ENCODE measurements at regions not wholly inside any gene's neighbourhood (a gene's known extent, or its start where the extent isn't known, plus 50 kb on each side); places are given as distances from the start of the nearest gene placed in this dataset.

DNA sequence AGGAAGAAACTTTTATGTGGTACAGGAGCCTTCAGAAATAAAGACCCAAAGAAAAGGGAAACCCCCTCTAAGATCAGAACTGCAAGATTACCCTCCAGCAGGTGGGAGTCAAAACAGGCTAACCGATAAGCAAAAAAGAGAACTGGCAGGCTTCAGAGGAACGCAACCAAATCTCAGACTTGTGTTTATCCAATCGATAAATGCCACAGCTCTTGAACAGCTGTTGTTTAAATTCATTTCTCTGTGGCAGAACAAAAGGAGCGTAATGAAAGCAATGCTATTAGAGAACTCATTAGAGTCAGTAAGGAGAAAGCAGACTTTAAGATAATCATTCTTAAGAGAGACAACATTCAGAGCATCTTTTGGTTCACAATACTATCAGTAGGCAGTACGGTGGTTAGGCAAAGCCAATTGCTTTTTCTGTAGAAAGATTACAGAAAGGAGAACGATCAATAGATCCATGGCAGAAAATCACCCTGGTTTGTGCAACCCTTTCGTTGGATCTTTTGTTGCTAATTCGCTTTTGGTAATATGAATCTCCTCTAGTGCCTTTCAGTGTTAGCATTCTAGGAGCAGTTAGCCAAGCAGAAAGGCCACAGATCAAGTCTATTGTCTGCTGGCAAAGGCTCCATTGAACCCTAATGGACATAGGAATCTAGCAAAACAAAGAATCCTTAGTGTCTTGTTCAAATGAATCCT is 476.4 kb upstream of the CHST9 start:
- Histone ChIP-seq H3K27me3 (no peaks in the 10 kb centered on the region), H3K4me3 (no peak overlapping the region), H3K9me3 (no peaks in the 10 kb centered on the region), H3K36me3 (no peaks in the 10 kb centered on the region), H3K4me1 (no peaks in the 10 kb centered on the region), H3K27ac (replicated peaks in 1 of 4) (no peak overlapping the region)
- no peak for DNase-seq (ENCODE audit: extremely low spot score)
- TF ChIP-seq EP300 (IDR thresholded peaks at IDR 0.05) (no peak), POLR2A (IDR thresholded peaks at IDR 0.05; ENCODE audit: low read depth) (no peak), POLR2AphosphoS5 (IDR thresholded peaks at IDR 0.05) (no peak), CTCF (IDR thresholded peaks at IDR 0.05) (no peak)
- intact Hi-C loops (cut with DNase I): no loop called here
- 75% methylated on average over 8 of the region's 8 CpGs for WGBS

DNA sequence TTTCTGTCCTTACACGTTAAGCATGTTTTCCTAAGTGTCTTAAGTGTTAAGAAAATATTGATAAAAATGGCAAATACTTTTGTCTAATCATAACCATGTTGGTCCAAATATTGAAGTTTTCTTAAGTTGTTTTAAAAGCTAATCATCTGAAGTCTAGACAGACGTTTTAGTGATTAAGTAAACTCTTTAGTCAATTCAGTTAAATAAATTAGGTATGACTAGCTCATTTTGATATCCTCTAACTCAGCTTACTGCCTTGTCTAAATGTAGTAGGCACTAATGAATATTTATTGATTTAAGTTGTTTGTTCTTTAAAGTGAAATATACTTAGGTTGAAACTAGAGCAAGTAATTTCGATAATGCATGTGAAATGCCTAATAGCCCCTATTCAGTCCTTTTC is 471.8 kb upstream of the CHST9 start:
- Histone ChIP-seq H3K27ac (replicated peaks in 1 of 4) (no peak overlapping the region), H3K27me3 (no peaks in the 10 kb centered on the region), H3K4me3 (no peak overlapping the region), H3K4me1 (peaks cover 0 to 3% (median 0%) of the 10 kb centered on the region in 4 donors), H3K9me3 (no peaks in the 10 kb centered on the region), H3K36me3 (no peaks in the 10 kb centered on the region)
- intact Hi-C loops (cut with DNase I): no loop called here
- no peak for TF ChIP-seq POLR2A (IDR thresholded peaks at IDR 0.05; ENCODE audit: low read depth)
- TF ChIP-seq EP300 (IDR thresholded peaks at IDR 0.05): no peak
- no peak for TF ChIP-seq POLR2AphosphoS5 (IDR thresholded peaks at IDR 0.05)
- no peak for TF ChIP-seq CTCF (IDR thresholded peaks at IDR 0.05)
- WGBS: 52% methylated on average over 3 of the region's 3 CpGs
- DNase-seq (ENCODE audit: extremely low spot score): no peak

- DNase-seq (ENCODE audit: extremely low spot score): no peak
- TF ChIP-seq POLR2AphosphoS5 (IDR thresholded peaks at IDR 0.05) (no peak), EP300 (IDR thresholded peaks at IDR 0.05) (no peak), CTCF (IDR thresholded peaks at IDR 0.05) (no peak), POLR2A (IDR thresholded peaks at IDR 0.05; ENCODE audit: low read depth) (no peak)
- 46% methylated on average over 5 of the region's 5 CpGs for WGBS
- Histone ChIP-seq H3K4me3 (no peak overlapping the region), H3K4me1 (peaks cover 0 to 3% (median 0%) of the 10 kb centered on the region in 4 donors), H3K27me3 (no peaks in the 10 kb centered on the region), H3K36me3 (no peaks in the 10 kb centered on the region), H3K27ac (replicated peaks in 1 of 4) (no peak overlapping the region), H3K9me3 (no peaks in the 10 kb centered on the region)
- intact Hi-C loops (cut with DNase I): no loop called here
These were observed 471.2 kb upstream of the CHST9 start for GRCh38 chr18:27656167-27656778.

DNA sequence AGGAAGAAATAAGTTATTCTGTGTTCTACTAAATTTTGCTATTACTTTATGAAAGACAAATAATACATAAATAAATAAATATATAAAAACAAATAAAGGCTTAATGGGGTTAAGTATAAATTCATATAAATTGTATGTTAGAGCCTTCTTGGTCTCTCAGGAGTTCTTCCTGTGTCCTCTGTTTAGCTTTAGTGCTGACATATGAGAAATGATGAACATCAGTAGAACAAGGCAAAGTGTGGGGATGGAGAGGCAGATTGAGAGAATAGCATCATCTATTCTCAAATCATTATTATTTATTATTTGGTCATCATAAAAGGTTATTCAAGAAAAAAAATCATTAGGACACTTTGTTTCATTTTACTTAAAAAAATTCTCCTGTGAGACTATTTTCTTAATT is 468.1 kb upstream of the CHST9 start:
- Histone ChIP-seq H3K9me3 (no peaks in the 10 kb centered on the region), H3K4me1 (peaks cover 0 to 3% (median 0%) of the 10 kb centered on the region in 4 donors), H3K27me3 (no peaks in the 10 kb centered on the region), H3K36me3 (no peaks in the 10 kb centered on the region), H3K27ac (replicated peaks in 1 of 4) (no peak overlapping the region), H3K4me3 (no peak overlapping the region)
- intact Hi-C loops (cut with DNase I): no loop called here
- TF ChIP-seq CTCF (IDR thresholded peaks at IDR 0.05): no peak
- no peak for TF ChIP-seq POLR2A (IDR thresholded peaks at IDR 0.05; ENCODE audit: low read depth)
- TF ChIP-seq EP300 (IDR thresholded peaks at IDR 0.05): no peak
- TF ChIP-seq POLR2AphosphoS5 (IDR thresholded peaks at IDR 0.05): no peak
- no peak for DNase-seq (ENCODE audit: extremely low spot score)

All from esophagus muscularis mucosa (tissue), 4 donors.